Transverse colon (tissue), 4 donors: ENCODE measurements at regions not wholly inside any gene's neighbourhood (a gene's known extent, or its start where the extent isn't known, plus 50 kb on each side); places are given as distances from the start of the nearest gene placed in this dataset.

Experiments used
- DNase-seq: peaks from one replicate; pipeline ENCODE4 v3.0.0-alpha.2; 2019
- H3K27ac ChIP-seq, 4 donors: fragments of 200-600 bp; sonication (generic); 2 replicates each; pipeline ENCODE4 v1.5.1; 2016 to 2018; ENCODE audit warnings: inconsistent platforms in 4 of 4
- H3K27me3 ChIP-seq: fragments of 200-600 bp; sonication (generic); 2 replicates; pipeline ENCODE4 v1.5.1; 2017; ENCODE audit warnings: inconsistent platforms
- H3K36me3 ChIP-seq, 4 donors: fragments of 200-600 bp; sonication (generic); 2 replicates each; pipeline ENCODE4 v1.5.1; 2017 to 2019; ENCODE audit warnings: inconsistent platforms in 4 of 4
- H3K4me1 ChIP-seq, 4 donors: fragments of 200-600 bp; sonication (generic); 2 replicates each; pipeline ENCODE4 v1.5.1; 2017 to 2020; ENCODE audit warnings: inconsistent platforms in 4 of 4
- H3K4me3 ChIP-seq, 4 donors: fragments of 200-600 bp; sonication (generic); 1 replicate in 1 of 4; 2 replicates in 3 of 4; pipeline versions ENCODE4 v1.5.1 to v1.6.1; 2017 to 2019; ENCODE audit warnings: inconsistent platforms in 4 of 4
- H3K9me3 ChIP-seq, 2 donors: fragments of 200-600 bp; sonication (generic); 2 replicates each; pipeline ENCODE4 v1.5.1; 2017 to 2019; ENCODE audit warnings: inconsistent platforms in 2 of 2
- EP300 ChIP-seq: sonication (generic); formaldehyde crosslinking; IDR thresholded peaks from one replicate; pipeline ENCODE4 v1.6.1; 2017; ENCODE audit warnings: antibody characterized with exemption, low read depth
- POLR2A ChIP-seq: fragments of 450-650 bp; IDR thresholded peaks from one replicate; pipeline ENCODE4 v1.6.1; 2016; ENCODE audit warnings: antibody characterized with exemption, mild to moderate bottlenecking, moderate library complexity
- POLR2AphosphoS5 ChIP-seq, 3 donors: sonication (generic); formaldehyde crosslinking; IDR thresholded peaks; one replicate each; pipeline ENCODE4 v1.6.1; 2016; ENCODE audit warnings: antibody characterized with exemption in 3 of 3
- WGBS, 2 donors: methylation state at CpG; one replicate each; pipeline ENCODE4 v1.1.5; 2018; ENCODE audit warnings: low coverage in 1 of 2; 5-methylcytosine and 5-hydroxymethylcytosine counted together
- in situ Hi-C, 4 donors: fragments of 200-750 bp; cut with MboI; loops; one replicate each; pipeline versions ENCODE4 v1.15.0 to v1.15.1; 2017; ENCODE audit warnings: low sequenced_read_pairs in 3 of 4, low pct_ligation_motif_present in 1 of 4, low pct_unique_long_range_greater_than_20kb in 1 of 4
- intact Hi-C: fragments of 100-400 bp; cut with DNase I; formaldehyde crosslinking; loops from one replicate; pipeline ENCODE4 v1.15.1; 2023; ENCODE audit warnings: low total_unique reads
- TF ChIP-seq, protein P1 (sequence below), 5 experiments: fragments of 200-600 bp in 3 of 5; fragments of 450-650 bp in 2 of 5; sonication (generic) in 3 of 5; IDR thresholded peaks; 1 replicate in 2 of 5; 2 replicates in 3 of 5; pipeline ENCODE4 v1.5.1; 2016 to 2017; ENCODE audit warnings: antibody characterized with exemption in 5 of 5, inconsistent platforms in 3 of 5, mild to moderate bottlenecking in 2 of 5, moderate library complexity in 1 of 5

DNA sequence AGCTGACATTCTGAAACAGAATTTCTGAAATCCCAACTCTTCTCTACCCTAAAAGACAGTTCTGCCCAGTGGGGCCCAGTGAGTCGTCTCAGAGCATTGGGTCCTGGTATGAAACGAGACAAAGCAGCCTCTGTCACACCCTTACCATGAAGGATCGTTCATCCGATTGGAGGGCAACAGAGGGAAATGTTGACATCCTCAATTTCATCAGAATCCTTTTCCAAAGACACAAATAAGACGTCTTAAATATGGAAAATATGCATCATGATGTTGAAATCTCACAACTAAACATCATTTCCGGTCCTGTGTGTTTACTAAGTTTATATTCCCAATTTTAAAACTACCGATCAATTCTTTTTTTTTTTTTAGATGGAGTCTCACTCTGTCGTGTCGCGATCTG lies 112.1 kb upstream of the SLC45A1 start:
- Histone ChIP-seq H3K27ac (peak overlapping the region in 3 of 4 donors; percentile 87 to 89 (median 89)), H3K4me1 (peaks cover 13 to 29% (median 23%) of the 10 kb centered on the region in 4 donors), H3K9me3 (no peaks in the 10 kb centered on the region), H3K36me3 (no peaks in the 10 kb centered on the region), H3K4me3 (no peak overlapping the region), H3K27me3 (no peaks in the 10 kb centered on the region)
- no peak for DNase-seq
- TF ChIP-seq POLR2A (no peak), EP300 (no peak)
- TF ChIP-seq, protein P1, sequence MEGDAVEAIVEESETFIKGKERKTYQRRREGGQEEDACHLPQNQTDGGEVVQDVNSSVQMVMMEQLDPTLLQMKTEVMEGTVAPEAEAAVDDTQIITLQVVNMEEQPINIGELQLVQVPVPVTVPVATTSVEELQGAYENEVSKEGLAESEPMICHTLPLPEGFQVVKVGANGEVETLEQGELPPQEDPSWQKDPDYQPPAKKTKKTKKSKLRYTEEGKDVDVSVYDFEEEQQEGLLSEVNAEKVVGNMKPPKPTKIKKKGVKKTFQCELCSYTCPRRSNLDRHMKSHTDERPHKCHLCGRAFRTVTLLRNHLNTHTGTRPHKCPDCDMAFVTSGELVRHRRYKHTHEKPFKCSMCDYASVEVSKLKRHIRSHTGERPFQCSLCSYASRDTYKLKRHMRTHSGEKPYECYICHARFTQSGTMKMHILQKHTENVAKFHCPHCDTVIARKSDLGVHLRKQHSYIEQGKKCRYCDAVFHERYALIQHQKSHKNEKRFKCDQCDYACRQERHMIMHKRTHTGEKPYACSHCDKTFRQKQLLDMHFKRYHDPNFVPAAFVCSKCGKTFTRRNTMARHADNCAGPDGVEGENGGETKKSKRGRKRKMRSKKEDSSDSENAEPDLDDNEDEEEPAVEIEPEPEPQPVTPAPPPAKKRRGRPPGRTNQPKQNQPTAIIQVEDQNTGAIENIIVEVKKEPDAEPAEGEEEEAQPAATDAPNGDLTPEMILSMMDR (IDR thresholded peaks at IDR 0.05): no peak
- intact Hi-C loops (no loop called here), in situ Hi-C loops (no loop called here)
- WGBS, 2 donors: 90 to 96% methylated on average over 4 to 10 of the region's 10 CpGs

DNA sequence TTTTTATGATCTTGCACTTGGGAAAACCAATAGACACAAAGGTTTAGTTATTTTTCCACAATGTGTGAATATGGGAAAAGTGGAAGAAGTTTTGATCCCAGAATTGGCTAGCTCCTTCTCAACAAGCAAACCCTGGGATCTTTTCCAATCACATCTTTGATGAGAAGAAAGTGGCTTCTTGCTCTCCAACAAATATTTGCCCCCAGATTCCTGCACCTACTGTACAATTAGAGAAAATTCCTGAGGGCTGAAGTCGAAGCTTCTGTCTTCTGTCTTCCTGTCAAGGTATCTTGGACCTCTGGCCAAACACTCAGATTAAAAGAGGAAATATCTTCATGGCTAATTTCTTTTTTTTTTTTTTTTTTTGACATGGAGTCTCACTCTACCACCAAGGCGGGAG lies 113.1 kb upstream of the SLC45A1 start:
- Histone ChIP-seq H3K36me3 (no peaks in the 10 kb centered on the region), H3K4me1 (peaks cover 13 to 29% (median 23%) of the 10 kb centered on the region in 4 donors), H3K27me3 (no peaks in the 10 kb centered on the region), H3K4me3 (no peak overlapping the region), H3K9me3 (no peaks in the 10 kb centered on the region), H3K27ac (peak overlapping the region; percentile 72 to 89 (median 88))
- DNase-seq: no peak
- in situ Hi-C loops: no loop called here
- TF ChIP-seq, protein P1 (IDR thresholded peaks at IDR 0.05): no peak
- TF ChIP-seq EP300: no peak
- TF ChIP-seq POLR2A: no peak
- no peak for TF ChIP-seq POLR2AphosphoS5 (IDR thresholded peaks at IDR 0.05)
- WGBS, 2 donors: 63 to 73% methylated on average over 2 of the region's 2 CpGs
- intact Hi-C loops: loop anchor here (5.0 kb wide), 1 partner anchor 83 kb away; no protein-coding TSS in a partner anchor

DNA sequence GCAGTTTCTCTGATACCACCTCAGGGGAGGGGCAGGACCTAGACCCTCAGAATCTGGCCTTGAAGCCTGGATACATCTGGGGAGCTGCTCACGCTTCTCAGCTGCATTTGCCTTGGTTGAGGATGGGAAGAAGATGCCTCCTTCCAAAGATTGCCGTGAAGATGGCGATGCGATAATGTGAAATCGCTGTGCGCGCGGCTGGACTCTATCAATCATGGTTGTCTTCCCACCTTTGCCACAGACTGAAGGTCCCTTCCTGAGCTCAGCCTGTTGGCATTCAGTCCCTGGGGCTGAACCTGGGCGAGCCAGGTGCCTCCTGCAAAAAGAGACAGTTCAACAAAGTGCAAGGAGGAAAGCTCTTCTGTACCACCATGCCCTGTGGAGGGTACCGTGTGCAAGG lies 114.4 kb upstream of the SLC45A1 start:
- Histone ChIP-seq H3K27me3 (no peaks in the 10 kb centered on the region), H3K9me3 (no peaks in the 10 kb centered on the region), H3K4me1 (peaks cover 13 to 29% (median 23%) of the 10 kb centered on the region in 4 donors), H3K27ac (peak overlapping the region; percentile 72 to 89 (median 88)), H3K4me3 (no peak overlapping the region), H3K36me3 (no peaks in the 10 kb centered on the region)
- WGBS, 2 donors: 83 to 92% methylated on average over 2 to 10 of the region's 10 CpGs
- intact Hi-C loops: loop anchor here (5.0 kb wide), 1 partner anchor 81 kb away; no protein-coding TSS in a partner anchor
- DNase-seq: no peak
- in situ Hi-C loops: no loop called here
- TF ChIP-seq POLR2A: no peak
- no peak for TF ChIP-seq POLR2AphosphoS5 (IDR thresholded peaks at IDR 0.05)
- TF ChIP-seq EP300: no peak
- TF ChIP-seq, protein P1 (IDR thresholded peaks at IDR 0.05): no peak

DNA sequence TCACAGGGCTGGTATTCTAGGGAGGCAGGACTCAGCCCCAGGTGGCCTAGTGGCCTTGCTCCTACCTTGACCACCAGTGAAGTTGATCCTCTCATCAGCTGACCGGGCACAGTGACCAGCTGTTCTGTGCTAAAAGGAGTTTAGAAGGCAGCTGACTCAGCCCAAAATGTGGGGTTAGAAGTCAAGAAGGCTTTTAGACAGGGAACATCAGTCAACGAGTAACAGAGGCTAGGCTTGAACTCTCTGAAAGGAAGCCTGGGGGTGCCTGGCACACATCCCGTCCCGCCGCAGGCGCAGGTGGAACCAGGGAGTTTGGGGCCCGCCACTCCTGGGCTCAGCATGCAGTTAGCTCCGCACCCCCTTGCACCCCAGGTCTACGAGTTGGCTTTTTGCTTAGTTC lies 114.9 kb upstream of the SLC45A1 start:
- no peaks in the 10 kb centered on the region for H3K9me3 ChIP-seq
- no peak for DNase-seq
- H3K27me3 ChIP-seq: no peaks in the 10 kb centered on the region
- 83% methylated on average over 9 of the region's 9 CpGs; no CpG with 5 or more reads in 1 of the 2 donors for WGBS, 2 donors
- in situ Hi-C loops (no loop called here), intact Hi-C loops (loop anchor here (5.0 kb wide), 1 partner anchor 81 kb away; no protein-coding TSS in a partner anchor)
- no peak for TF ChIP-seq EP300
- TF ChIP-seq, protein P1 (IDR thresholded peaks at IDR 0.05): no peak
- no peak for TF ChIP-seq POLR2A
- TF ChIP-seq POLR2AphosphoS5 (IDR thresholded peaks at IDR 0.05): no peak
- peaks cover 13 to 30% (median 25%) of the 10 kb centered on the region in 4 donors for H3K4me1 ChIP-seq
- H3K4me3 ChIP-seq: no peak overlapping the region
- peak overlapping the region; percentile 72 to 89 (median 88) for H3K27ac ChIP-seq
- no peaks in the 10 kb centered on the region for H3K36me3 ChIP-seq
